ENCODE measurements at regions not wholly inside any gene's neighbourhood (a gene's known extent, or its start where the extent isn't known, plus 50 kb on each side); places are given as distances from the start of the nearest gene placed in this dataset.

DNA sequence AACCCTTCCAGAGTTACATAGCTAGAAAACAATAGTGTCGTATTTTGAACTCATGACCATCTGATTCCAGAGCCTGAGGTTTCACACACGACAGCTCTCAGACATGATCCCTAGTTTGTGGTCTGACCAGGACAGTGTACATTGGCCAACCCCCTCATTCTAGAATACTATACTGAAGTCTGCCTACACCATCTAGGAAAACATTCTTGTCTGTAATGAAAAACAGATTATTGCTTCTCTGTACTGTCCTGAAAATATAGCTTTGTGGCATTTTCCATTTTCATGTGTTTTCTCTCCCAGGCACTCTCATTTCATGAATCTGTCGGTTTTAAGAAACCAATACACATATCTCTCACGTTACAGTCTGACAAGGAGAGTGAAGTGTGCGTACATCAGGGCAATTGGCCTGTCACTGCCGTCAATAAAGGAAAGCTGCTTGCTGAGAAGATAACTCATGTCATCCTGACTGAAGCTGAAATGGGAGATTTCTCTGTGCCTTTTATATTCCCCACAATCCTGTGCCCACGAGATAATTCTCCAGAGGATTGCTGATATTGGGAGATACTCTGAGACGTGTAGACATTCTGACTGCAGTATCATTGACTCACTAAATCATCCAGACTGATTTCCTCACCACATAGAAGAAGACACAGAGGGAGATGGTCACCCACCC lies 585.6 kb downstream of the PLPP3 start:
- ChIA-PET POLR2A (no interaction called here), CTCF (no interaction called here)
- no peak overlapping the region for H3K4me3 Mint-ChIP-seq
- H3K4me1 Mint-ChIP-seq = no peaks in the 10 kb centered on the region
- no peak for DNase-seq
- H3K36me3 Mint-ChIP-seq (ENCODE audit: low read depth) = no peaks in the 10 kb centered on the region
- peaks cover 7% of the 10 kb centered on the region for H3K9me3 Mint-ChIP-seq
- H3K27me3 Mint-ChIP-seq = no peaks in the 10 kb centered on the region
- H3K27ac Mint-ChIP-seq = no peak overlapping the region

GRCh38 chr1:55990007-55990406 lies 589.4 kb downstream of the PLPP3 start:
- H3K36me3 Mint-ChIP-seq (ENCODE audit: low read depth) = no peaks in the 10 kb centered on the region
- POLR2A ChIA-PET = no interaction called here
- DNase-seq = no peak
- peaks cover 3% of the 10 kb centered on the region for H3K9me3 Mint-ChIP-seq
- H3K4me3 Mint-ChIP-seq = no peak overlapping the region
- H3K4me1 Mint-ChIP-seq = no peaks in the 10 kb centered on the region
- H3K27me3 Mint-ChIP-seq = no peaks in the 10 kb centered on the region
- CTCF ChIA-PET = no interaction called here
- no peak overlapping the region for H3K27ac Mint-ChIP-seq

DNA sequence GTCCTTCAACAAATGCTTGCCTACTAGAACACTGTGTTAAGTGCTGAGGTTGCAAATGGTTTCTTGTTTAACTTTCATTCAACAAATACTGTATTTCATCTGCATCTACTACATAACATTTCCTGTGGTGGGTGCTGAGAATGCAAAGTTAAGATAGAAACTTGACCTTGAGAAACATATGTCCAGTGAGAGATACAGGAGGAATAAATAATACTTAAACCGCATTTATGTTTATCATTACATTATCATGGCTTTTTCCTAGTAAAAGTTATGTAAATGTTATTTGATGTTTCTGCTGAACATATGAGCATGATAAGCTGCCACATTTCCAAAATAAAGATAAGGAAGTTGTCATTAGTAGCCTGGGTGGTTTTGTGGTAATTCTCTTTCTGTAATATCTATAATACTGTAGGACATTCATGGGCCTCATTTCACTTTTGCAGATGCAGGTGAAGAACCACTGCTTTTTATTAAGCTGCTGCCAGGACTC lies 590.4 kb downstream of the PLPP3 start:
- DNase-seq = no peak
- Mint-ChIP-seq H3K27me3 (no peaks in the 10 kb centered on the region), H3K4me1 (no peaks in the 10 kb centered on the region), H3K9me3 (no peaks in the 10 kb centered on the region), H3K36me3 (ENCODE audit: low read depth) (no peaks in the 10 kb centered on the region), H3K4me3 (no peak overlapping the region), H3K27ac (no peak overlapping the region)
- ChIA-PET CTCF (no interaction called here), POLR2A (no interaction called here)

GRCh38 chr1:55987491-55988249 lies 591.7 kb downstream of the PLPP3 start:
- ChIA-PET CTCF (no interaction called here), POLR2A (no interaction called here)
- no peaks in the 10 kb centered on the region for H3K4me1 Mint-ChIP-seq
- no peaks in the 10 kb centered on the region for H3K9me3 Mint-ChIP-seq
- no peaks in the 10 kb centered on the region for H3K27me3 Mint-ChIP-seq
- H3K27ac Mint-ChIP-seq = no peak overlapping the region
- H3K36me3 Mint-ChIP-seq (ENCODE audit: low read depth) = no peaks in the 10 kb centered on the region
- DNase-seq = no peak
- H3K4me3 Mint-ChIP-seq = no peak overlapping the region

DNA sequence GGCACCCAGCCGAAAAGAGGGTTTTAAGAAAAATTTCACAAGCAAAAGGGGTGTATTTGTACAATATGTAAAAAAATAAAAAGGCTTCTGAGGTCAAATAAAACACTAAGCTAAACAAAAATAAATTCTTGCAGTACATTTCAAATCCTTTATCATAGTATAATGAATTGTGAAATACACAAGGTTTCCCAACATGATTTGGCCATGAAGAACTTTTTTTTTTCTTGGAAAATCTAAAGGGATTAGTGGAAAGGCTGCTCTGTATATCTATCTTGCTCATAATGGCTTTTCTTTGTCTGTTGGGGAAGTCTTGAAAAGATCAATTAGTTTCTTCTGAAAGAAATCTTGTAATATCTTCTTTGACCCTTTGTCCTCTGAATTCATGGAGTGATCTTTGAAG lies 593.4 kb downstream of the PLPP3 start:
- Mint-ChIP-seq H3K27ac (no peak overlapping the region), H3K9me3 (no peaks in the 10 kb centered on the region), H3K27me3 (no peaks in the 10 kb centered on the region), H3K36me3 (ENCODE audit: low read depth) (no peaks in the 10 kb centered on the region), H3K4me1 (no peaks in the 10 kb centered on the region), H3K4me3 (no peak overlapping the region)
- ChIA-PET CTCF (interaction anchor here (0.7 kb wide), 1 partner anchor 68 kb away, joined by 3 read pairs; no protein-coding TSS in a partner anchor), POLR2A (no interaction called here)
- no peak for DNase-seq

DNA sequence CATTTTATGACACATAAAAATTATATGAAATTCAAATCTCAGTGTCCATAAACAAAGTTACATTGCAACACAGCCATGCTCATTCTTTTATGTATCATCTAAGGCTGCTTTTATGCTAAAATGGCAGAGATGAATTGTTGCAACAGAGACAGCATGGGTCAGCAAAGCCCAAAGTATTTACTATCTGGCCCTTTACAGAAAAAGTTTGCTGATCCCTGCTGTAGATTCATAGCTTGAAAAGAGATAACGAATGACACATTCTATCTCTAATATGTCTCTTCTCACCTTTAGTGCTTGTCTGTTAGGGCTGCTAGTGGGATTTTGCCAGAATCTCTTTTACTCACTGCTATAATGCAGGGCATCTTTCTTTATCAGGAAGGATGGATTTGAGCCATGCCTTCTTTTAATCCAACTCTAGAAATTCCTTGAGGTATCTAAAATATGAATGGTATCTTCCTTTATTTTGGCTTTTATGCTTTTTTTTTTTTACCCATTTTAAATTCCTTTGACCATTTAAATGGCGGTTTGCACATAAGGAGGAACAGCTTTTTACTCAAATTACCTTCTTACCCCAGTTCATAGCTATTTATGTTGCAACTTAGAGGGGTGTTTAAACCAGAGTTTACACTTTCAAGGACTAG lies 598.2 kb downstream of the PLPP3 start:
- Mint-ChIP-seq H3K27me3 (no peaks in the 10 kb centered on the region), H3K9me3 (no peaks in the 10 kb centered on the region), H3K27ac (no peak overlapping the region), H3K4me1 (no peaks in the 10 kb centered on the region), H3K36me3 (ENCODE audit: low read depth) (no peaks in the 10 kb centered on the region), H3K4me3 (no peak overlapping the region)
- no peak for DNase-seq
- ChIA-PET POLR2A (no interaction called here), CTCF (no interaction called here)

GRCh38 chr1:55980582-55980981 lies 598.8 kb downstream of the PLPP3 start:
- no peak overlapping the region for H3K27ac Mint-ChIP-seq
- no peak overlapping the region for H3K4me3 Mint-ChIP-seq

DNA sequence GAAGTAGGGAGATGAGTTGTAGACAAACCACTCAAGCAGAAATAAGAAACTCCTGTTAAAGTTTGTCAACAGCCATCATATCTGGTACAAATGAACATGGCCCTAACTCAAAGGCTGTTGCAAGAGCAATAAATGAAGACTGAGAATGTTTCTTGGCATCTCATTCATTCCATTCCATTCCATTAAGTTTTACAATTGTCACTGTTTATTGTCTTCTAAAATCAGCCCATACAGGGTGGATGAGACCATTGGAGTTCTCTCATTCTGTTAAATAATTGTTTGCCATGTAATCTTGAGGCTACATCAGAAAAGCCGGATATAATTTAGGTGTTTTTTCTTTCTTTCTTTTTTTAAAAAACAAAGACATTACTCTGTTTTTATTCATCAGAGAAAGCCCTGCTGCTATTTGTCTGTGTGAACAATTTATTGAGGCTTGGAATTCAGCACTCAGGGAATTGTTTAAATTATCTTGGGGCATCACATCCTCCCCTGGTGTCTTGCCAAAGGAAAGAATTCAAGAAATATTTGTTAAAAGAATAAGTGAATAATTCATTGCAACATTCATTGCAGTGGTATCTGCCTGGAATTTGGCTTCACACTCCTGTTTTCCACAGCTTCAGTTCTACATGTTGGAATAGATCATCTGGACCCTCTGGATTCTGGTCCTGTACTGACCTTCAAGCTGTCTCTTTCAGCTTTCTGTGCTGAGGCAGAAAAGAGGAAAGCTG lies 604.5 kb downstream of the PLPP3 start:
- POLR2A ChIA-PET = no interaction called here
- no peaks in the 10 kb centered on the region for H3K27me3 Mint-ChIP-seq
- H3K4me1 Mint-ChIP-seq = no peaks in the 10 kb centered on the region
- CTCF ChIA-PET = no interaction called here
- H3K9me3 Mint-ChIP-seq = no peaks in the 10 kb centered on the region
- H3K27ac Mint-ChIP-seq = no peak overlapping the region
- H3K4me3 Mint-ChIP-seq = no peak overlapping the region
- DNase-seq = no peak
- H3K36me3 Mint-ChIP-seq (ENCODE audit: low read depth) = no peaks in the 10 kb centered on the region

More at GRCh38 chr1:55980582-55980981, 598.8 kb downstream of the PLPP3 start:
- Mint-ChIP-seq H3K9me3 (no peaks in the 10 kb centered on the region), H3K36me3 (ENCODE audit: low read depth) (no peaks in the 10 kb centered on the region), H3K27me3 (no peaks in the 10 kb centered on the region), H3K4me1 (no peaks in the 10 kb centered on the region)
- ChIA-PET CTCF (no interaction called here), POLR2A (no interaction called here)
- no peak for DNase-seq

DNA sequence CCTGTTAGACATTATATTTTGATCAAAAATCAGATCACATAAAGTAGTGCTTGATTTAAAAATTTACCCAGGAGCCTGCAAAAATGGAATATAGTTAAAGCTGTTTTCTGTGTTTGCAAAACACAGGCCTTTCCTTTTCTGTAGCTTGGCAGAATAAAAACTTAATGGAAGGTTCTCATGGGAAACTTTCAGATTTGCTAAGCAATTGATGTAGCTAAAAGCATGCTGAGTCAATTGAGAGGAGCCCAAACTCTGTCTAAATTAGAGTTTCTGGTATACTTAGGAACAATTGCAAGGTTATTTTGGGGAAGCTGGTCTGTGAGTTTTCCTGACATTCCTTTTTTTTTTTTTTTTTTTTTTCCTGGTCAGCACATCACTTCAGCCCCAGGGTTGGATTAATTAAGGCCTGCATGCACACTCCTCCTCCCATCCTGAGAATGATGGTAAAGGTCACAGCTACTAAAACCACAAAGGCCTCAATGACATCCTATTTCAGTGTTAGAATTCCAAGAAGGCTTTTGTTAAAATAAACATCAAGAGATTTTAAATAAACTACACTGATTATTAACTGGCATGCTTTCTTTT lies 608.7 kb downstream of the PLPP3 start:
- H3K27ac Mint-ChIP-seq = no peak overlapping the region
- POLR2A ChIA-PET = no interaction called here
- CTCF ChIA-PET = interaction anchor here (0.7 kb wide), 1 partner anchor 29 kb away, joined by 3 read pairs; no protein-coding TSS in a partner anchor
- H3K36me3 Mint-ChIP-seq (ENCODE audit: low read depth) = no peaks in the 10 kb centered on the region
- no peaks in the 10 kb centered on the region for H3K4me1 Mint-ChIP-seq
- H3K27me3 Mint-ChIP-seq = no peaks in the 10 kb centered on the region
- H3K9me3 Mint-ChIP-seq = no peaks in the 10 kb centered on the region
- H3K4me3 Mint-ChIP-seq = no peak overlapping the region
- DNase-seq = no peak

GRCh38 chr1:55969322-55969721 lies 610.0 kb downstream of the PLPP3 start:
- no peaks in the 10 kb centered on the region for H3K4me1 Mint-ChIP-seq
- CTCF ChIA-PET = no interaction called here
- no peaks in the 10 kb centered on the region for H3K9me3 Mint-ChIP-seq
- DNase-seq = no peak
- no peaks in the 10 kb centered on the region for H3K36me3 Mint-ChIP-seq (ENCODE audit: low read depth)
- no peak overlapping the region for H3K4me3 Mint-ChIP-seq
- POLR2A ChIA-PET = no interaction called here
- no peaks in the 10 kb centered on the region for H3K27me3 Mint-ChIP-seq
- no peak overlapping the region for H3K27ac Mint-ChIP-seq

GRCh38 chr1:55968661-55969060 lies 610.7 kb downstream of the PLPP3 start:
- no peaks in the 10 kb centered on the region for H3K9me3 Mint-ChIP-seq
- ChIA-PET POLR2A (no interaction called here), CTCF (no interaction called here)
- no peak overlapping the region for H3K27ac Mint-ChIP-seq
- H3K27me3 Mint-ChIP-seq = no peaks in the 10 kb centered on the region
- DNase-seq = no peak
- no peak overlapping the region for H3K4me3 Mint-ChIP-seq
- no peaks in the 10 kb centered on the region for H3K36me3 Mint-ChIP-seq (ENCODE audit: low read depth)
- no peaks in the 10 kb centered on the region for H3K4me1 Mint-ChIP-seq

- CTCF ChIA-PET = no interaction called here
- no peaks in the 10 kb centered on the region for H3K36me3 Mint-ChIP-seq (ENCODE audit: low read depth)
- POLR2A ChIA-PET = no interaction called here
- no peak for DNase-seq
- no peaks in the 10 kb centered on the region for H3K4me1 Mint-ChIP-seq
- no peaks in the 10 kb centered on the region for H3K9me3 Mint-ChIP-seq
- no peak overlapping the region for H3K27ac Mint-ChIP-seq
- H3K27me3 Mint-ChIP-seq = no peaks in the 10 kb centered on the region
- H3K4me3 Mint-ChIP-seq = no peak overlapping the region
Measured at GRCh38 chr1:55965981-55966461, 613.3 kb downstream of the PLPP3 start.

- Mint-ChIP-seq H3K9me3 (no peaks in the 10 kb centered on the region), H3K4me3 (no peak overlapping the region), H3K4me1 (no peaks in the 10 kb centered on the region), H3K27ac (no peak overlapping the region), H3K27me3 (no peaks in the 10 kb centered on the region), H3K36me3 (ENCODE audit: low read depth) (no peaks in the 10 kb centered on the region)
- DNase-seq = no peak
- CTCF ChIA-PET = no interaction called here
- POLR2A ChIA-PET = no interaction called here
Measured at GRCh38 chr1:55962472-55962871, 616.9 kb downstream of the PLPP3 start.

Data from activated CD4-positive, alpha-beta T cell treated with anti-CD3 and anti-CD28 coated beads, Interleukin-2, amount 10 ng/mL, durations not matched to agents 7 days and 5 days (primary cell).